HPDE6-E6E7 (cell line): ENCODE measurements at regions not wholly inside any gene's neighbourhood (a gene's known extent, or its start where the extent isn't known, plus 50 kb on each side); places are given as distances from the start of the nearest gene placed in this dataset.

Experiments
- DNase-seq: peaks from one replicate; pipeline ENCODE4 v3.0.0; 2011; ENCODE audit warnings: missing footprints; ENCODE audit errors: extremely low spot score

GRCh38 chr2:76320716-76321115 lies 610.0 kb upstream of the GCFC2 start:
- no peak for DNase-seq

- DNase-seq: no peak
Observed at GRCh38 chr2:76318848-76319360, 608.2 kb upstream of the GCFC2 start.

- DNase-seq: no peak
Observed at GRCh38 chr2:76316691-76317090, 606.0 kb upstream of the GCFC2 start.

DNA sequence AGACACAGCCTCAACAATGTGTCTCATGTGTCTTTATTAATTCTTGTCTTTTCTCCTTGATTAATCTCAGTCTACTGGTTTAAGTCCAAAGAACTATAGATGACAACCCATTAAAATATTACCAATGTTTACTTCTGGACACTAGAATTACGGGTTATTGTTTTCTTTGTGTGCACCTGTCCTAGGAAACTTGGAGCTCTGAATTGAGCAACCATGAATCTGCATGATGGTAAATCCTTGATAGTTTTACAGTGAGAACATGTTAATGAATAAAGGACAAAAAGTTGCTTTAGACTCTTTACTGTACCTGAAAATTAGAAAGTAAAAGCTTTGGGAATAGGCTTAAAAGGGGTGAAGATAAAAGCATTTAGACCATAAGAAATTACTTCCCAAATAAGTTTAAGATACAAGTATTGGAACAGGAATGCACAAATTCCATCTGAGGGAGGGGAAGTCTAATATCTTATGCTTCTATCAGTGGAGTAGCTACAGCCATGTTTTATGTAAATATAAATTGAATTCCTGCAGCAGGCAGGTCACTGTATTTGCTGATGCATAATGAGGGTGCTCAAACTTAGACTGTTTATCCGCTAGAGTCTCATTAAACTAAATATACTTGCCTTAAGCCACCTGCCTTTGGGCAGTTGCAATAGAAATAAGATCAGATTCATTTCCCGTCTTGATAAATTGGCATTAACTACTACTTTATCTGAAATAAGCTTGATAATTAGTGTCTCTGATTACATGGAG lies 603.7 kb upstream of the GCFC2 start:
- DNase-seq: no peak

- DNase-seq: no peak
Observed at GRCh38 chr2:76312236-76312635, 601.5 kb upstream of the GCFC2 start.

- DNase-seq: no peak
Observed at GRCh38 chr2:76311728-76312127, 601.0 kb upstream of the GCFC2 start.

GRCh38 chr2:76310894-76311633 lies 600.3 kb upstream of the GCFC2 start:
- DNase-seq: no peak

DNA sequence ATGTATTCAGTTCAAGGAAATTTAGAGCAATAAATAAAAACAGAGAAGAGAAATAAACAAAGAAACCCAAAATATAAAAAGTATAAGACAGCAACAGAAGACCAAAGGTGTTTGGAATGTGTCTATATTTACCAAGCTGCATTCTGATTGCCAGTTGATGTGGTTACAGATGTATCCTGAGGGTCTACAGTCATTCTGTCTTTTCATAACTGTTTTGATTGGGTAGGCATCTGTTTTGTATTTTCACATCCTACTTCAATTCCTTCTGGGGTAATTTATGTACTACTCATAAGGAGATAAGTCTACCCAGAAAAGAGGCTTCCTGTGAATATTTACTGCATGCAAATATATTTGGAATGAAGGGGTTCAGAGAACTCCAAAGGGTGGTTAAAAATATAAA lies 596.8 kb upstream of the GCFC2 start:
- no peak for DNase-seq

GRCh38 chr2:76298041-76298440 lies 587.3 kb upstream of the GCFC2 start:
- DNase-seq: no peak

GRCh38 chr2:76296438-76296837 lies 585.7 kb upstream of the GCFC2 start:
- DNase-seq: no peak

DNA sequence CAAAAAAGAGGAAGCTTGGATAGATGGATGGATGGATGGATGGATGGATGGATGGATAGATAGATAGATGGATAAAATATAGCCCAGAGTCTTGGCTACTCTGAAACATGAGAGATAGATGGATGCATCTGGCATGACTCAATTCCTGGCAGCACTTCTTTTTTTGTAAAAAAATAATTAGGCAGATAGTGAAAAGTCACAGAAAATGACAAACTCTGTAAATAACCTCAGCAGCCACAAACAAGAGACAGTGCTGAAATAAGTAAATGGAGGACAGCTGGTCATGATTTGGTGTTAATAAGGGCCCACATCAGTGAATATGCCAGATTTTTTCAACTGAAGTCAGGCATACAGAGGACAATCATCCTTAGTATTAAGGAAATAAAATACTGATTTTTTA lies 585.0 kb upstream of the GCFC2 start:
- DNase-seq: no peak

DNA sequence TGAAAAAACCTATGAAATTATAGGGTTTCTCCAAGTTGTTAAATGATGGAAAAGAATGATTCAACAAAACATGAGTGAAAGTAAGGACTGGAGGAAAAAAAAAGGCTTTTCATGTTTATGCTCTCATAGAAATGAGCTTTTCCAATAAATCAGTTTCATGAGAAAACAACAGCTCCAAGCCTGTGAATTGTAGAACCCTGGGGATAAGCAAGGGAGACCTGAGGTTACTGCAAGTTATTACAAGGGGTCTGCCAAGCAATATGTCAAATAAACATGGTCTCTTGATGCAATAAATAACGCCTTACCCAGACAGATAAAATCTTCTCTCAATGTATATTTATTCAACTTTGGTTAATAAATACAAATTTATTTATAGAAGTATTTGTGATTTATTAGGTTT lies 577.9 kb upstream of the GCFC2 start:
- DNase-seq: no peak

- DNase-seq: no peak
Observed at GRCh38 chr2:76288146-76288545, 577.4 kb upstream of the GCFC2 start.

DNA sequence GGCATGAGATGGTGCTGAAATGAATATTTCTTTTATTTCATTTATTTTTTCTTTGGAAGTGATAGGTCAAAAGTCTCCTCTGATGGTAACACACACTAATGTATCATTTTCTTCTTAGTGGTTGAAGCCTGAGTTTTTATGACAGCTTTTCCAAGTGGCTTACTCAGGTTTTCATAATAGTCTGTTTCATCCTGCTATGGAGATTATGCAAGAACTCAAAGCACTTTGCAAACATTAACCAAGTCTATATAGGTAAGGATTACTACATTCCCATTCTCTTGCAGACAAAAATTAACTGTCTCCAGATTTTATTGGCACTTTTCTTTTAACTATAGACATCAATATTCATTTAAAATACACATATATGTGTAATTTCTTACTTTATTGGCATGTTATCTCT lies 572.6 kb upstream of the GCFC2 start:
- no peak for DNase-seq

DNA sequence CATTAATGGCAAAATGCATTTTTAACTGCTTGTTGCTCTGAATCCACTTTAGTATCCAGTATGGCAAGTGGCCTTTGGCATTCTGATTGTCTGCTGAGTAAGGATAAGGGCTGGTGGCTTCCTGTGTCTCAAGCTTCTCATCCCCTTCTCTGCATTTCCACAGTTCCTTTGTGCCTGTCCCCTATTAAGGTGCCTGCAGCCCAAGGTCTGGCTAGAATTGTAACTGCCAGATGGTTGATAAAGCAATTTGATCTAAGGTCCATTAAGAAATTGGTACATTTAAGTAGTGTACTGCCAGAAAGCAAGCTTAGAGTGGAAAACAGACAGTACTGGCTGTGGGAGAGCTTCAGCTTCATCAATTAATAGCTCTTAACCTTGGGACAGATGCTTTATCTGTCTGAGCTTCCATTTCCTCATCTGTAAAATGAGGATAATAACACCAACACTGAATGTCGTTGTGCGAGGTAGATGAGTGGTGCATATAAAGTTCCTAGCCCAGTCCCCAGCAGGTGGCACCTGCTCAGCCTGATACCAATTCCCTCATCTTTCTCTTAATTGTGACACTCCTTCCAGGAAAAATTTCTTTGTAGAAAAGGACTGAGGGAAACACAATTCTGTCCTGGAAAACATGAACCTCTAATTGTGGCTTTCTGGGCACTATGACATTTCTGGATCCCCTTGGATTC lies 570.6 kb upstream of the GCFC2 start:
- no peak for DNase-seq

GRCh38 chr2:76280686-76281085 lies 570.0 kb upstream of the GCFC2 start:
- no peak for DNase-seq

DNA sequence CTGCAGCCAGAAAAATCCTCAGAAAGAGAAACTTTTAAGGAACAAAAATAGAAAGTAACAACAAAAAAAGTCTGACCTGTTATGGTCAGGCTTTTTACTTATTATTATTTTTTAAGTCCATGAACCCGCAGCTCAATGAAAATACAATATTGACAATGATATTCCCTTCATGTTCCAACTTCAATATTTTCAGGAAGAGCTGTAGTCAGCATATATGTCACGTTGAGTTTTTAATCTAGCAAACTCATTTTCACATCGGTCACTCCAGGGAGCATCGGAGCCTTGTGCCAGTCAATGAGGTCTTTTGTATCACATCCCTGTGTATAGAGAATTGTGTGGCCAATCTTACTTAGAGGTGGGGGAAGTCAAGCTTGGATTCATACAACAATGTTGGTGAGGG lies 568.4 kb upstream of the GCFC2 start:
- DNase-seq: no peak

GRCh38 chr2:76275788-76276187 lies 565.1 kb upstream of the GCFC2 start:
- no peak for DNase-seq

GRCh38 chr2:76274676-76275075 lies 564.0 kb upstream of the GCFC2 start:
- DNase-seq: no peak

GRCh38 chr2:76274160-76274559 lies 563.4 kb upstream of the GCFC2 start:
- DNase-seq: no peak

DNA sequence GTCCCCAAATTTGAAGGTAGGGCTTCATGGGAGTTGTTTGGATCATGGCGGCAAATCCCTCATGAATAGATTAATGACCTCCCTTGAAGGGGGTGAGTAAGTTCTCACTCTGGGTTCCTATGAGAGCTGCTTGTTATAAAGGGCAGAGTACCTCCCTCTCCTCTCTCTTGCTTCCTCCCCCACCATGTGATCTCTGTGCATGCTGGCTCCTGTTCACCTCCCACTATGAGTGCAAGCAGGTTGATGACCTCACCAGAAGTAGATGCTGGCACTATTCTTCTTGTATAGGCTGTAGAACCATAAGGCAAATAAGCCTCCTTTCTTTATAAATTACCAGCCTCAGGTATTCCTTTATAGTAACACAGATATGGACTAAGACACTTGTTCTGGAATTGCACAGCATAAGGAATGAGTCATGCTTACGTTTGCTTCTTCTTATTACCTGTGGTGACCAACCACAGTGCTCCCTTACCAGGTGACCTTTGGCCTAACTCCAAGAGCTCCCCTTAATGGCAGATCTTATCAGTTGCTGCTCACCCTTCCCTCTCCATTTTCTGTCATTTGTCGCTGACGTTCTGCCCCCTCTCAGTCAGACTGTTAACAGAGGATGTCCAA lies 559.5 kb upstream of the GCFC2 start:
- no peak for DNase-seq

- DNase-seq: no peak
Observed at GRCh38 chr2:76268902-76269620, 558.3 kb upstream of the GCFC2 start.
